Stimulated activated naive CD8-positive, alpha-beta T cell treated with anti-CD3 and anti-CD28 coated beads, Interleukin-15, Interleukin-2, amounts not matched to agents 100 ng/mL and 50 ng/mL, for 24 hours (primary cell): ENCODE measurements at regions not wholly inside any gene's neighbourhood (a gene's known extent, or its start where the extent isn't known, plus 50 kb on each side); places are given as distances from the start of the nearest gene placed in this dataset.

Experiments
- H3K27ac Mint-ChIP-seq: one replicate; pipeline ENCODE4 v1.8.0; 2021; ENCODE audit warnings: mild to moderate bottlenecking, mixed read lengths
- H3K27me3 Mint-ChIP-seq: one replicate; pipeline ENCODE4 v1.8.0; 2021; ENCODE audit warnings: mixed read lengths
- H3K36me3 Mint-ChIP-seq: one replicate; pipeline ENCODE4 v1.8.0; 2021; ENCODE audit warnings: low read depth, mixed read lengths
- H3K4me1 Mint-ChIP-seq: one replicate; pipeline ENCODE4 v1.8.0; 2021; ENCODE audit warnings: low read depth, mixed read lengths
- H3K4me3 Mint-ChIP-seq: one replicate; pipeline ENCODE4 v1.8.0; 2021; ENCODE audit warnings: mild to moderate bottlenecking, mixed read lengths
- H3K9me3 Mint-ChIP-seq: one replicate; pipeline ENCODE4 v1.8.0; 2021; ENCODE audit warnings: mixed read lengths

GRCh38 chr6:1028723-1029122, 283.2 kb upstream of the FOXQ1 start:
- Mint-ChIP-seq H3K36me3 (no peaks in the 10 kb centered on the region), H3K9me3 (no peaks in the 10 kb centered on the region), H3K4me1 (no peaks in the 10 kb centered on the region), H3K27me3 (peaks cover 12% of the 10 kb centered on the region), H3K4me3 (no peak overlapping the region), H3K27ac (no peak overlapping the region)

GRCh38 chr6:1027795-1028569, 283.9 kb upstream of the FOXQ1 start:
- no peaks in the 10 kb centered on the region for H3K36me3 Mint-ChIP-seq
- H3K27me3 Mint-ChIP-seq = peaks cover 12% of the 10 kb centered on the region

GRCh38 chr6:1027109-1027794, 284.6 kb upstream of the FOXQ1 start:
- no peak overlapping the region for H3K4me3 Mint-ChIP-seq
- H3K4me1 Mint-ChIP-seq = no peaks in the 10 kb centered on the region
- H3K9me3 Mint-ChIP-seq = no peaks in the 10 kb centered on the region
- H3K27ac Mint-ChIP-seq = no peak overlapping the region
- H3K36me3 Mint-ChIP-seq = no peaks in the 10 kb centered on the region
- H3K27me3 Mint-ChIP-seq = peaks cover 12% of the 10 kb centered on the region

More at GRCh38 chr6:1027795-1028569, 283.9 kb upstream of the FOXQ1 start:
- no peaks in the 10 kb centered on the region for H3K4me1 Mint-ChIP-seq
- H3K27ac Mint-ChIP-seq = no peak overlapping the region
- H3K4me3 Mint-ChIP-seq = no peak overlapping the region
- H3K9me3 Mint-ChIP-seq = no peaks in the 10 kb centered on the region

- H3K27me3 Mint-ChIP-seq = peaks cover 8% of the 10 kb centered on the region
- H3K9me3 Mint-ChIP-seq = peaks cover 9% of the 10 kb centered on the region
- no peak overlapping the region for H3K27ac Mint-ChIP-seq
- H3K4me1 Mint-ChIP-seq = no peaks in the 10 kb centered on the region
- no peaks in the 10 kb centered on the region for H3K36me3 Mint-ChIP-seq
- H3K4me3 Mint-ChIP-seq = no peak overlapping the region
Observed at GRCh38 chr6:1025821-1026220, 286.1 kb upstream of the FOXQ1 start.

- no peaks in the 10 kb centered on the region for H3K4me1 Mint-ChIP-seq
- H3K36me3 Mint-ChIP-seq = no peaks in the 10 kb centered on the region
- H3K4me3 Mint-ChIP-seq = no peak overlapping the region
- H3K27ac Mint-ChIP-seq = no peak overlapping the region
- H3K27me3 Mint-ChIP-seq = peaks cover 8% of the 10 kb centered on the region
- H3K9me3 Mint-ChIP-seq = peaks cover 9% of the 10 kb centered on the region
Observed at GRCh38 chr6:1024587-1024986, 287.3 kb upstream of the FOXQ1 start.

GRCh38 chr6:1024161-1024560, 287.7 kb upstream of the FOXQ1 start:
- Mint-ChIP-seq H3K36me3 (no peaks in the 10 kb centered on the region), H3K27me3 (peaks cover 8% of the 10 kb centered on the region), H3K9me3 (peaks cover 9% of the 10 kb centered on the region), H3K4me1 (no peaks in the 10 kb centered on the region), H3K4me3 (no peak overlapping the region), H3K27ac (no peak overlapping the region)

GRCh38 chr6:1023229-1023628, 288.7 kb upstream of the FOXQ1 start:
- Mint-ChIP-seq H3K27me3 (peaks cover 8% of the 10 kb centered on the region), H3K27ac (no peak overlapping the region), H3K4me3 (no peak overlapping the region), H3K36me3 (no peaks in the 10 kb centered on the region), H3K4me1 (no peaks in the 10 kb centered on the region), H3K9me3 (peaks cover 9% of the 10 kb centered on the region)

GRCh38 chr6:1022719-1023118, 289.2 kb upstream of the FOXQ1 start:
- no peak overlapping the region for H3K27ac Mint-ChIP-seq
- H3K9me3 Mint-ChIP-seq = peaks cover 9% of the 10 kb centered on the region
- H3K36me3 Mint-ChIP-seq = no peaks in the 10 kb centered on the region
- no peaks in the 10 kb centered on the region for H3K4me1 Mint-ChIP-seq
- no peak overlapping the region for H3K4me3 Mint-ChIP-seq
- peaks cover 8% of the 10 kb centered on the region for H3K27me3 Mint-ChIP-seq

GRCh38 chr6:1020837-1021236, 291.1 kb upstream of the FOXQ1 start:
- no peak overlapping the region for H3K4me3 Mint-ChIP-seq
- H3K9me3 Mint-ChIP-seq = peaks cover 9% of the 10 kb centered on the region
- no peaks in the 10 kb centered on the region for H3K4me1 Mint-ChIP-seq
- H3K27ac Mint-ChIP-seq = no peak overlapping the region
- H3K36me3 Mint-ChIP-seq = no peaks in the 10 kb centered on the region
- peaks cover 5% of the 10 kb centered on the region for H3K27me3 Mint-ChIP-seq

- Mint-ChIP-seq H3K9me3 (peaks cover 9% of the 10 kb centered on the region), H3K36me3 (no peaks in the 10 kb centered on the region), H3K27ac (no peak overlapping the region), H3K4me3 (no peak overlapping the region), H3K4me1 (no peaks in the 10 kb centered on the region), H3K27me3 (peaks cover 5% of the 10 kb centered on the region)
Observed at GRCh38 chr6:1020133-1020532, 291.8 kb upstream of the FOXQ1 start.

GRCh38 chr6:1018041-1018440, 293.9 kb upstream of the FOXQ1 start:
- peaks cover 8% of the 10 kb centered on the region for H3K27me3 Mint-ChIP-seq
- no peak overlapping the region for H3K27ac Mint-ChIP-seq
- no peak overlapping the region for H3K4me3 Mint-ChIP-seq
- H3K4me1 Mint-ChIP-seq = no peaks in the 10 kb centered on the region
- H3K36me3 Mint-ChIP-seq = no peaks in the 10 kb centered on the region
- peaks cover 13% of the 10 kb centered on the region for H3K9me3 Mint-ChIP-seq

- Mint-ChIP-seq H3K27ac (no peak overlapping the region), H3K9me3 (peaks cover 8% of the 10 kb centered on the region), H3K36me3 (no peaks in the 10 kb centered on the region), H3K4me3 (no peak overlapping the region), H3K4me1 (no peaks in the 10 kb centered on the region), H3K27me3 (peaks cover 13% of the 10 kb centered on the region)
Observed at GRCh38 chr6:1016329-1017302, 295.3 kb upstream of the FOXQ1 start.

- H3K27ac Mint-ChIP-seq = no peak overlapping the region
- peaks cover 4% of the 10 kb centered on the region for H3K9me3 Mint-ChIP-seq
- no peaks in the 10 kb centered on the region for H3K36me3 Mint-ChIP-seq
- H3K4me1 Mint-ChIP-seq = no peaks in the 10 kb centered on the region
- peaks cover 13% of the 10 kb centered on the region for H3K27me3 Mint-ChIP-seq
- no peak overlapping the region for H3K4me3 Mint-ChIP-seq
Observed at GRCh38 chr6:1015825-1016224, 296.1 kb upstream of the FOXQ1 start.

- no peak overlapping the region for H3K4me3 Mint-ChIP-seq
- H3K9me3 Mint-ChIP-seq = peaks cover 4% of the 10 kb centered on the region
- peaks cover 13% of the 10 kb centered on the region for H3K27me3 Mint-ChIP-seq
- H3K4me1 Mint-ChIP-seq = no peaks in the 10 kb centered on the region
- H3K27ac Mint-ChIP-seq = no peak overlapping the region
- H3K36me3 Mint-ChIP-seq = no peaks in the 10 kb centered on the region
Observed at GRCh38 chr6:1014431-1014807, 297.5 kb upstream of the FOXQ1 start.
